H9 (cell line): ENCODE measurements at regions not wholly inside any gene's neighbourhood (a gene's known extent, or its start where the extent isn't known, plus 50 kb on each side); places are given as distances from the start of the nearest gene placed in this dataset.

Experiments used
- DNase-seq: peaks from one replicate; pipeline ENCODE4 v3.0.0-alpha.2; 2017
- H2AFZ ChIP-seq: one replicate; pipeline ENCODE4 v1.6.1; 2013; ENCODE audit warnings: mild to moderate bottlenecking, low read length, control low read depth, moderate library complexity
- H2AK5ac ChIP-seq: 2 replicates; pipeline ENCODE4 v1.6.1; 2013; ENCODE audit warnings: low read length, control low read depth, mixed read lengths; ENCODE audit not compliant: insufficient read length
- H2BK120ac ChIP-seq: one replicate; pipeline ENCODE4 v1.6.1; 2013; ENCODE audit warnings: low read depth, mild to moderate bottlenecking, low read length, control low read depth, inconsistent platforms; ENCODE audit not compliant: poor library complexity, severe bottlenecking
- H2BK12ac ChIP-seq: 2 replicates; pipeline ENCODE4 v1.6.1; 2013; ENCODE audit warnings: low read length, control low read depth, mixed read lengths, low read depth; ENCODE audit not compliant: insufficient read length
- H2BK15ac ChIP-seq: 2 replicates; pipeline ENCODE4 v1.6.1; 2013; ENCODE audit warnings: low read depth, low read length, control low read depth
- H2BK20ac ChIP-seq: one replicate; pipeline ENCODE4 v1.6.1; 2013; ENCODE audit warnings: low read depth, mild to moderate bottlenecking, low read length, control low read depth, inconsistent platforms; ENCODE audit not compliant: poor library complexity, severe bottlenecking
- H2BK5ac ChIP-seq: 2 replicates; pipeline ENCODE4 v1.6.1; 2013; ENCODE audit warnings: low read length, control low read depth, mixed read lengths; ENCODE audit not compliant: insufficient read length
- H3K14ac ChIP-seq: 2 replicates; pipeline ENCODE4 v1.6.1; 2013; ENCODE audit warnings: low read length, control low read depth; ENCODE audit not compliant: insufficient read depth
- H3K18ac ChIP-seq: 2 replicates; pipeline ENCODE4 v1.6.1; 2013; ENCODE audit warnings: low read depth, mild to moderate bottlenecking, mixed read lengths, low read length, control low read depth; ENCODE audit not compliant: insufficient read length
- H3K23ac ChIP-seq: 2 replicates; pipeline ENCODE4 v1.6.1; 2013; ENCODE audit warnings: low read length, control low read depth, mixed read lengths, low read depth; ENCODE audit not compliant: insufficient read length
- H3K23me2 ChIP-seq: 2 replicates; pipeline ENCODE4 v1.6.1; 2013; ENCODE audit warnings: low read depth, mild to moderate bottlenecking, mixed read lengths, low read length, control low read depth; ENCODE audit not compliant: insufficient read length, poor library complexity, severe bottlenecking
- H3K27ac ChIP-seq: 2 replicates; pipeline ENCODE4 v1.5.1; 2013; ENCODE audit warnings: low read length, control low read depth, mixed read lengths, low read depth; ENCODE audit not compliant: insufficient read length
- H3K27me3 ChIP-seq: 2 replicates; pipeline ENCODE4 v1.6.1; 2013; ENCODE audit warnings: low read length, control low read depth, inconsistent platforms; ENCODE audit not compliant: insufficient read depth
- H3K4ac ChIP-seq: 2 replicates; pipeline ENCODE4 v1.6.1; 2013; ENCODE audit warnings: low read depth, mild to moderate bottlenecking, control low read depth, inconsistent platforms, low read length, moderate library complexity
- H3K4me1 ChIP-seq: 2 replicates; pipeline ENCODE4 v1.6.1; 2013; ENCODE audit warnings: low read length, control low read depth, inconsistent platforms; ENCODE audit not compliant: insufficient read depth
- H3K4me2 ChIP-seq: 2 replicates; pipeline ENCODE4 v1.6.1; 2013; ENCODE audit warnings: low read length, control low read depth, mixed read lengths; ENCODE audit not compliant: insufficient read length, insufficient read depth
- H3K56ac ChIP-seq: 2 replicates; pipeline ENCODE4 v1.6.1; 2013; ENCODE audit warnings: low read depth, mild to moderate bottlenecking, mixed read lengths, low read length, control low read depth; ENCODE audit not compliant: insufficient read length
- H3K79me1 ChIP-seq: 2 replicates; pipeline ENCODE4 v1.6.1; 2013; ENCODE audit warnings: low read depth, mild to moderate bottlenecking, moderate library complexity, low read length, control low read depth, inconsistent platforms; ENCODE audit not compliant: insufficient read depth, poor library complexity, severe bottlenecking
- H3K79me2 ChIP-seq: 2 replicates; pipeline ENCODE4 v1.6.1; 2013; ENCODE audit warnings: low read length, control low read depth, inconsistent platforms; ENCODE audit not compliant: insufficient read depth
- H3K9ac ChIP-seq: 2 replicates; pipeline ENCODE4 v1.6.1; 2013; ENCODE audit warnings: low read length, control low read depth, mixed read lengths; ENCODE audit not compliant: insufficient read length; ENCODE audit errors: extremely low read depth
- H3K9me3 ChIP-seq: one replicate; pipeline ENCODE4 v1.6.1; 2013; ENCODE audit warnings: low read depth, low read length, inconsistent platforms; ENCODE audit not compliant: control insufficient read depth
- H3T11ph ChIP-seq: one replicate; pipeline ENCODE4 v1.6.1; 2013; ENCODE audit warnings: mild to moderate bottlenecking, low read length, control low read depth, inconsistent platforms
- H4K20me1 ChIP-seq: one replicate; pipeline ENCODE4 v1.6.1; 2013; ENCODE audit not compliant: control insufficient read depth, insufficient read length, insufficient read depth
- H4K5ac ChIP-seq: 2 replicates; pipeline ENCODE4 v1.6.1; 2013; ENCODE audit warnings: low read depth, mild to moderate bottlenecking, mixed read lengths, low read length, control low read depth; ENCODE audit not compliant: insufficient read length
- H4K8ac ChIP-seq: replicated peaks from 2 replicates; pipeline ENCODE4 v1.6.1; 2013; ENCODE audit warnings: low read length, control low read depth, mixed read lengths, low read depth; ENCODE audit not compliant: insufficient read length
- H4K91ac ChIP-seq: 2 replicates; pipeline ENCODE4 v1.6.1; 2013; ENCODE audit warnings: low read depth, mild to moderate bottlenecking, moderate library complexity, mixed read lengths, low read length, control low read depth; ENCODE audit not compliant: insufficient read length
- H3K27ac Mint-ChIP-seq, 3 experiments: 2 replicates in 2 of 3; 3 replicates in 1 of 3; pipeline ENCODE4 v1.8.0; 2020 to 2021; ENCODE audit warnings: mixed read lengths in 3 of 3, mild to moderate bottlenecking in 1 of 3, moderate library complexity in 1 of 3
- H3K27me3 Mint-ChIP-seq: 2 replicates; pipeline ENCODE4 v1.8.0; 2021; ENCODE audit warnings: low read depth, mild to moderate bottlenecking, moderate library complexity, mixed read lengths
- H3K36me3 Mint-ChIP-seq, 3 experiments: 2 replicates in 2 of 3; 3 replicates in 1 of 3; pipeline ENCODE4 v1.8.0; 2020 to 2021; ENCODE audit warnings: low read depth in 3 of 3, mixed read lengths in 3 of 3; ENCODE audit not compliant: insufficient read depth in 1 of 3
- H3K4me1 Mint-ChIP-seq, 2 experiments: 2 replicates each; pipeline ENCODE4 v1.8.0; 2020; ENCODE audit warnings: mixed read lengths in 2 of 2
- H3K4me3 Mint-ChIP-seq, 2 experiments: 2 replicates in 1 of 2; 3 replicates in 1 of 2; pipeline ENCODE4 v1.8.0; 2020 to 2021; ENCODE audit warnings: mild to moderate bottlenecking in 2 of 2, mixed read lengths in 2 of 2, moderate library complexity in 1 of 2
- H3K9me3 Mint-ChIP-seq, 2 experiments: 2 replicates in 1 of 2; 3 replicates in 1 of 2; pipeline ENCODE4 v1.8.0; 2020; ENCODE audit warnings: mild to moderate bottlenecking in 2 of 2, mixed read lengths in 2 of 2, moderate library complexity in 1 of 2
- CTCF ChIP-seq: fragments of 200-600 bp; sonication (generic); conservative IDR thresholded peaks from 3 replicates; pipeline ENCODE4 v1.8.0; 2021; ENCODE audit warnings: antibody characterized with exemption, mild to moderate bottlenecking
- WGBS: extraction: QIAGEN DNeasy Blood & Tissue Kit; methylation state at CpG from one replicate; pipeline ENCODE4 v1.1.7; 2013; ENCODE audit warnings: missing lambda C conversion rate, low lambda C conversion rate, mixed read lengths; ENCODE audit not compliant: insufficient read length; ENCODE audit errors: extremely low coverage; 5-methylcytosine and 5-hydroxymethylcytosine counted together

GRCh38 chr5:61924251-61924650 lies 381.8 kb upstream of the KIF2A start:
- Histone ChIP-seq H3K14ac (no peak overlapping the region), H2AK5ac (no peak overlapping the region), H3K27ac (no peak overlapping the region), H3K23ac (no peak overlapping the region), H3K9me3 (no peaks in the 10 kb centered on the region), H2BK120ac (no peak overlapping the region), H3K4me1 (no peaks in the 10 kb centered on the region), H3K79me1 (no peaks in the 10 kb centered on the region), H3K79me2 (no peaks in the 10 kb centered on the region), H2BK15ac (no peak overlapping the region), H4K5ac (no peak overlapping the region), H2BK20ac (no peak overlapping the region), H3K4me2 (no peak overlapping the region), H4K20me1 (no peaks in the 10 kb centered on the region), H2BK12ac (no peak overlapping the region), H3K9ac (no peak overlapping the region), H4K91ac (no peak overlapping the region), H3K18ac (no peak overlapping the region), H2AFZ (no peak overlapping the region), H3T11ph (no peak overlapping the region), H3K27me3 (no peaks in the 10 kb centered on the region), H2BK5ac (no peak overlapping the region), H4K8ac (no peak overlapping the region), H3K4ac (no peak overlapping the region), H3K23me2 (no peaks in the 10 kb centered on the region), H3K56ac (no peak overlapping the region)
- Mint-ChIP-seq H3K9me3 (no peaks in the 10 kb centered on the region), H3K27ac (no peak overlapping the region), H3K4me3 (no peak overlapping the region), H3K36me3 (no peaks in the 10 kb centered on the region), H3K27me3 (no peaks in the 10 kb centered on the region), H3K4me1 (peaks cover 10 to 25% of the 10 kb centered on the region in 2 experiments)
- TF ChIP-seq CTCF: no peak
- WGBS: no CpG with 5 or more reads among the region's 1 CpG
- DNase-seq: no peak
